ENCODE measurements at regions not wholly inside any gene's neighbourhood (a gene's known extent, or its start where the extent isn't known, plus 50 kb on each side); places are given as distances from the start of the nearest gene placed in this dataset.
A peak's percentile ranks its signal among the peaks of the same experiment; 100 is the strongest.

- TF ChIP-seq NEUROD1 (IDR thresholded peaks at IDR 0.05; ENCODE audit: borderline replicate concordance, low read depth, low read length, partially characterized antibody) (no peak), CREB1 (IDR thresholded peaks at IDR 0.05) (no peak), CREB1 (CRISPR knock-in tag; IDR thresholded peaks at IDR 0.05) (no peak), RAD21 (CRISPR knock-in tag; conservative IDR thresholded peaks at IDR 0.05 in 1 of 2, IDR thresholded peaks at IDR 0.05 in 1 of 2) (peak in 1 of 2 experiments; percentile 26; a peak in 1 of 4 replicates), ZNF830 (CRISPR knock-in tag; IDR thresholded peaks at IDR 0.05) (no peak), ZNF232 (CRISPR knock-in tag; IDR thresholded peaks at IDR 0.05) (no peak), FOS (IDR thresholded peaks at IDR 0.05; ENCODE audit: extremely low read depth, insufficient read length) (no peak), BCOR (IDR thresholded peaks at IDR 0.05) (peak; percentile 93), XRCC5 (IDR thresholded peaks at IDR 0.05; ENCODE audit: low read depth, low read length) (no peak), E2F6 (IDR thresholded peaks at IDR 0.05; ENCODE audit: borderline replicate concordance in 1 of 2, extremely low read depth in 1 of 2, insufficient read depth in 1 of 2, insufficient read length in 1 of 2, low read depth in 1 of 2, low read length in 1 of 2, poor library complexity in 1 of 2, severe bottlenecking in 1 of 2) (peak; percentile 63 to 64), ARID4B (CRISPR knock-in tag; IDR thresholded peaks at IDR 0.05) (no peak), DACH1 (IDR thresholded peaks at IDR 0.05; ENCODE audit: partially characterized antibody) (no peak), FOXM1 (IDR thresholded peaks at IDR 0.05; ENCODE audit: low read depth) (no peak), FOXM1 (CRISPR knock-in tag; IDR thresholded peaks at IDR 0.05; ENCODE audit: low read depth) (no peak), MYC (IDR thresholded peaks at IDR 0.05; ENCODE audit: low read depth, low read length) (peak; percentile 46; the same call in 1 of the 2 replicates), MYC (CRISPR knock-in tag; IDR thresholded peaks at IDR 0.05; ENCODE audit: borderline replicate concordance, low read depth) (peak; percentile 48; the same call in 1 of the 2 replicates), BDP1 (IDR thresholded peaks at IDR 0.05; ENCODE audit: insufficient read depth, insufficient read length) (no peak), ZFX (CRISPR knock-in tag; IDR thresholded peaks at IDR 0.05) (peak; percentile 66), TFAP4 (CRISPR knock-in tag; IDR thresholded peaks at IDR 0.05; ENCODE audit: borderline replicate concordance) (peak; percentile 51; the same call in 1 of the 2 replicates), IRF9 (tag; IDR thresholded peaks at IDR 0.05) (no peak)
Measured at GRCh38 chr1:38291906-38292521, 245.4 kb upstream of the POU3F1 start (continued).

Data from K562 (cell line).